PC-3 (cell line): ENCODE measurements at regions not wholly inside any gene's neighbourhood (a gene's known extent, or its start where the extent isn't known, plus 50 kb on each side); places are given as distances from the start of the nearest gene placed in this dataset.

Source experiments
- ATAC-seq: fragments of 200-7000 bp; cut with Tn5 transposase; 2 replicates; pipeline ENCODE4 v1.9.1; 2020; ENCODE audit warnings: mild to moderate bottlenecking, moderate library complexity
- BruUV-seq: library from RNA; stranded (reverse); fragments of 400-500 nt; replicated peaks from 2 replicates; lab custom pipeline; 2021; lab: Mats Ljungman, UMichigan
- CTCF ChIA-PET: fragments of 300-600 bp; sonication (Branson Sonifier 250); formaldehyde crosslinking; loops from one replicate; lab custom pipeline; 2022; ENCODE audit warnings: antibody characterized with exemption; lab: Charles Lee
- POLR2A ChIA-PET: fragments of 300-600 bp; sonication (Branson Sonifier 250); formaldehyde crosslinking; loops from one replicate; lab custom pipeline; 2022; ENCODE audit warnings: antibody characterized with exemption; ENCODE audit not compliant: unreplicated experiment; lab: Charles Lee
- DNase-seq: peaks from one replicate; pipeline ENCODE4 v3.0.0-alpha.2; 2015
- H2AFZ ChIP-seq: fragments of 300-600 bp; sonication (generic); 2 replicates; pipeline ENCODE4 v1.6.0; 2016; ENCODE audit warnings: antibody characterized with exemption, low read length
- H3F3A ChIP-seq: fragments of 300-600 bp; sonication (generic); one replicate; pipeline ENCODE4 v1.6.0; 2017; ENCODE audit warnings: antibody characterized with exemption, low read length, control low read depth, mild to moderate bottlenecking; ENCODE audit not compliant: unreplicated experiment
- H3K27ac ChIP-seq: fragments of 300-600 bp; sonication (generic); 2 replicates; pipeline ENCODE4 v1.5.1; 2016; ENCODE audit warnings: mild to moderate bottlenecking, low read length
- H3K27me3 ChIP-seq: fragments of 300-600 bp; sonication (generic); 2 replicates; pipeline ENCODE4 v1.6.1; 2016; ENCODE audit warnings: low read length, mixed read lengths
- H3K36me3 ChIP-seq: fragments of 300-600 bp; sonication (generic); 2 replicates; pipeline ENCODE4 v1.6.1; 2016; ENCODE audit warnings: low read depth, mixed run types, low read length, mixed read lengths
- H3K4me1 ChIP-seq: fragments of 300-600 bp; sonication (generic); 2 replicates; pipeline ENCODE4 v1.5.1; 2016; ENCODE audit warnings: low read length; ENCODE audit not compliant: insufficient read depth
- H3K4me2 ChIP-seq: fragments of 300-600 bp; sonication (generic); 2 replicates; pipeline ENCODE4 v1.6.0; 2016; ENCODE audit warnings: low read length
- H3K4me3 ChIP-seq: fragments of 300-600 bp; sonication (generic); 2 replicates; pipeline ENCODE4 v1.5.1; 2016; ENCODE audit warnings: mild to moderate bottlenecking, low read length, mixed read lengths
- H3K79me2 ChIP-seq: fragments of 300-600 bp; sonication (generic); 2 replicates; pipeline ENCODE4 v1.6.1; 2017; ENCODE audit warnings: low read length, mixed read lengths
- H3K9ac ChIP-seq: fragments of 300-600 bp; sonication (generic); 2 replicates; pipeline ENCODE4 v1.6.0; 2016; ENCODE audit warnings: mild to moderate bottlenecking, low read length
- H3K9me2 ChIP-seq: fragments of 300-600 bp; sonication (generic); replicated peaks from 2 replicates; pipeline ENCODE4 v1.6.1; 2016; ENCODE audit warnings: mixed run types, low read length, mixed read lengths
- H3K9me3 ChIP-seq: fragments of 300-600 bp; sonication (generic); 2 replicates; pipeline ENCODE4 v1.6.1; 2016; ENCODE audit warnings: low read length, mixed read lengths
- H4K20me1 ChIP-seq: fragments of 300-600 bp; sonication (generic); 2 replicates; pipeline ENCODE4 v1.6.1; 2016; ENCODE audit warnings: low read length, mixed read lengths
- CTCF ChIP-seq: fragments of 300-600 bp; sonication (generic); conservative IDR thresholded peaks from 2 replicates; pipeline ENCODE4 v1.5.1; 2017; ENCODE audit warnings: antibody characterized with exemption, low read depth, mild to moderate bottlenecking, low read length
- EZH2 ChIP-seq: fragments of 300-600 bp; sonication (generic); IDR thresholded peaks from one replicate; pipeline ENCODE4 v1.6.1; 2017; ENCODE audit warnings: antibody characterized with exemption, mild to moderate bottlenecking, low read length; ENCODE audit not compliant: unreplicated experiment
- EZH2phosphoT487 ChIP-seq: fragments of 300-600 bp; sonication (generic); IDR thresholded peaks from 2 replicates; pipeline ENCODE4 v1.6.1; 2018; ENCODE audit warnings: mild to moderate bottlenecking, antibody characterized with exemption, low read length, borderline replicate concordance
- intact Hi-C: fragments of 100-400 bp; cut with micrococcal nuclease; formaldehyde crosslinking; loops from 2 replicates; pipeline ENCODE4 v1.9.0; 2023

DNA sequence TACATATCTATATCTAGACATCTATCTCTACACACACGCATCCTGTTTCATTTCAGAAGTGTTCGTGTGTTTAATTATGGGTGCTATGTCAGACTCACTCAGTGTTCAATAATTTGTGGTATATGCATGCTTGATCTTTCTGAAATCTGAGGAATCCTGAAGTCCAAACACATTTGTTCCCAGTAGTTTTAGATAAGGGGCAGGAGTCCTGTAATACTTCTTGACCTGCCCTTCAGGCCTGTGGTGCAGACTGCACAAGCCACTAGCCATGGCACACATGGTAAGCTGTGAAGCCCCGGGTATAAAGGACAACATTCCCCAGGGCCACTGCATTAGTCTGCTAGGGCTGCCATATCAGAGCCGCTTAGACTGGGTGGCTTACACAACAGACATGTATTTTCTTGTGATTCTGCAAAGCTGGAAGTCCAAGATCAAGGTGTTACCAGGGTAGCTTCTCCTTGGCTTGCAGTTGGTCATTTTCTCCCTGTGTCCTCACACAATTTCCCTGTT is 267.2 kb downstream of the RHOU start:
- Histone ChIP-seq H3K79me2 (no peaks in the 10 kb centered on the region), H3K27me3 (peaks cover 53% of the 10 kb centered on the region), H3F3A (no peaks in the 10 kb centered on the region), H3K9ac (no peak overlapping the region), H3K4me2 (no peak overlapping the region), H2AFZ (no peak overlapping the region), H4K20me1 (no peaks in the 10 kb centered on the region), H3K27ac (no peak overlapping the region), H3K9me2 (no peaks in the 10 kb centered on the region), H3K4me1 (no peaks in the 10 kb centered on the region), H3K36me3 (no peaks in the 10 kb centered on the region), H3K4me3 (no peak overlapping the region), H3K9me3 (no peaks in the 10 kb centered on the region)
- DNase-seq (no peak), ATAC-seq (no peak)
- TF ChIP-seq CTCF = no peak
- TF ChIP-seq EZH2phosphoT487 = no peak
- TF ChIP-seq EZH2 = no peak
- intact Hi-C loops = no loop called here
- ChIA-PET POLR2A (no interaction called here), CTCF (no interaction called here)
- BruUV-seq = no TSS peak

GRCh38 chr1:229003233-229004031 is 267.5 kb upstream of the RAB4A start:
- Histone ChIP-seq H3K9ac (no peak overlapping the region), H3K9me3 (no peaks in the 10 kb centered on the region), H3K79me2 (no peaks in the 10 kb centered on the region), H2AFZ (no peak overlapping the region), H3K36me3 (no peaks in the 10 kb centered on the region), H3K27me3 (peaks cover 48% of the 10 kb centered on the region), H3F3A (no peaks in the 10 kb centered on the region), H3K27ac (no peak overlapping the region), H3K4me1 (no peaks in the 10 kb centered on the region), H3K9me2 (no peaks in the 10 kb centered on the region), H3K4me3 (no peak overlapping the region), H3K4me2 (no peak overlapping the region), H4K20me1 (no peaks in the 10 kb centered on the region)
- intact Hi-C loops = no loop called here
- ATAC-seq (no peak), DNase-seq (no peak)
- TF ChIP-seq EZH2 (no peak), CTCF (no peak), EZH2phosphoT487 (no peak)
- ChIA-PET CTCF (no interaction called here), POLR2A (no interaction called here)
- BruUV-seq = no TSS peak

DNA sequence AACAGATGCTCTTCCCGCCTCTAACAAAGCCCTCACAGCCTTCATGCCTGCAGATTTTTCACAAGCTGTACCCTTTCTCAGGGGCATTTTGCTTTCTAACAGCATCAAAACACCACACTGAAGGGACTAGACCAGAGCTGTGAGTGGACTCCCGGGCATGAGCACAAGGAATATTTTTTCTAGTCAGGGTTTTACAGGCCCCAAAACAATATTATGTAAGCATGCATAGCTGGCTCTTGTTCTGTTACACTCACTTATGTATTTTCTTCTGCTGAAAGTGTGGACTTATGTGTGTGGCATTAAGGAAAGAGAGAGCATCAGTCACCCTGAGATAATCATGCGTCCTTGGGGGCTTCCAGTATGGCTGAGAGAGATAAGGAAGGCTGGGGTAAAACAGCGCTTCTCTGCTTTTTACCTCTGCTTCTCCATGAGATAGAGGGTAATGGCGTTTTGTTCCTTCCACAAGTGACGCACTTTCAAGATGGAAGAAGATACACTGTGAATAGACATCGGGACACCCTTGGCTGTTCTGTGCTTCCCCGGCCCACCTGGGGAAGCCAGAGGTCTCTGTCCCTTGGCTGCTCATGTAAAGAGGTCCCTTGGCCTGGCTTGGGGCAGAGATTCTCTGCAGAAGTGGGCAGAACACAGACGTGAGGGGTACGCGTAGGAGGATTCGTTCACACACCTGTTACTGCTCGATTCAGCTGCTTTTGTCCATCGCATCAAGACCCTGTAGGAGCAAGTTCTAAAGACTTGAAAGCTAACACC is 266.7 kb upstream of the RAB4A start:
- H4K20me1 ChIP-seq = no peaks in the 10 kb centered on the region

More for the DNA sequence above, 266.7 kb upstream of the RAB4A start:
- no peaks in the 10 kb centered on the region for H3F3A ChIP-seq
- TF ChIP-seq EZH2phosphoT487 (no peak), EZH2 (no peak), CTCF (no peak)
- H3K9me2 ChIP-seq = no peaks in the 10 kb centered on the region
- ChIA-PET CTCF (no interaction called here), POLR2A (no interaction called here)
- no peak overlapping the region for H3K4me2 ChIP-seq
- ATAC-seq (no peak), DNase-seq (no peak)
- intact Hi-C loops = no loop called here
- no peaks in the 10 kb centered on the region for H3K79me2 ChIP-seq
- H3K9me3 ChIP-seq = no peaks in the 10 kb centered on the region
- H3K27me3 ChIP-seq = peaks cover 48% of the 10 kb centered on the region
- no peak overlapping the region for H3K27ac ChIP-seq
- H3K9ac ChIP-seq = no peak overlapping the region
- H3K36me3 ChIP-seq = no peaks in the 10 kb centered on the region
- BruUV-seq = no TSS peak
- no peak overlapping the region for H3K4me3 ChIP-seq
- H3K4me1 ChIP-seq = no peaks in the 10 kb centered on the region
- no peak overlapping the region for H2AFZ ChIP-seq
